PC-9 (cell line): ENCODE measurements at regions not wholly inside any gene's neighbourhood (a gene's known extent, or its start where the extent isn't known, plus 50 kb on each side); places are given as distances from the start of the nearest gene placed in this dataset.

Source experiments
- EZH2 ChIP-seq: fragments of 200-600 bp; sonication (generic); IDR thresholded peaks from 2 replicates; pipeline ENCODE4 v1.8.0; 2017; ENCODE audit warnings: antibody characterized with exemption, low read depth
- TF ChIP-seq, protein P1 (sequence below): fragments of 200-600 bp; sonication (generic); conservative IDR thresholded peaks from 2 replicates; pipeline ENCODE4 v1.6.1; 2017; ENCODE audit warnings: mixed run types, antibody characterized with exemption, mild to moderate bottlenecking, moderate library complexity

DNA sequence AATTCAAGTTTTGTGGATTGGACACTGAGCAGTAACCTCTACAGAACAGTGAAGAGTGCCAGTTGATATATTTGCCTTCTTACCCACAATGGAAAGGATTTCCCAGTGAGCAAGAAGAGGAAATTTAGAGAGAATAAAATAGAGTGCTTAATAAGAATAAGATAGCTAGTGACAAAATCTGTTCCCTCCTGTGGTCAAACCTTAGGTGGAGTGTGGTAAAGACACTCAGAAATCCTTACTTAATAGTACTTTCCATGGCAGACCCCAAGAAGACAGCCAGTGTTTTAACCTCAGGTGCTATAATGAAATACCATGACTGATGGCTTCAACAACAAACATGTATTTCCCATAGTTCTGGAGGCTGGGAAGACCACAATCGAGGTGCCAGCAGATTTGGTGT, 108.4 kb upstream of the TNFAIP3 start:
- TF ChIP-seq, protein P1, sequence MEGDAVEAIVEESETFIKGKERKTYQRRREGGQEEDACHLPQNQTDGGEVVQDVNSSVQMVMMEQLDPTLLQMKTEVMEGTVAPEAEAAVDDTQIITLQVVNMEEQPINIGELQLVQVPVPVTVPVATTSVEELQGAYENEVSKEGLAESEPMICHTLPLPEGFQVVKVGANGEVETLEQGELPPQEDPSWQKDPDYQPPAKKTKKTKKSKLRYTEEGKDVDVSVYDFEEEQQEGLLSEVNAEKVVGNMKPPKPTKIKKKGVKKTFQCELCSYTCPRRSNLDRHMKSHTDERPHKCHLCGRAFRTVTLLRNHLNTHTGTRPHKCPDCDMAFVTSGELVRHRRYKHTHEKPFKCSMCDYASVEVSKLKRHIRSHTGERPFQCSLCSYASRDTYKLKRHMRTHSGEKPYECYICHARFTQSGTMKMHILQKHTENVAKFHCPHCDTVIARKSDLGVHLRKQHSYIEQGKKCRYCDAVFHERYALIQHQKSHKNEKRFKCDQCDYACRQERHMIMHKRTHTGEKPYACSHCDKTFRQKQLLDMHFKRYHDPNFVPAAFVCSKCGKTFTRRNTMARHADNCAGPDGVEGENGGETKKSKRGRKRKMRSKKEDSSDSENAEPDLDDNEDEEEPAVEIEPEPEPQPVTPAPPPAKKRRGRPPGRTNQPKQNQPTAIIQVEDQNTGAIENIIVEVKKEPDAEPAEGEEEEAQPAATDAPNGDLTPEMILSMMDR: no peak
- no peak for TF ChIP-seq EZH2
